Medulla oblongata (tissue), 1 donor: ENCODE measurements at regions not wholly inside any gene's neighbourhood (a gene's known extent, or its start where the extent isn't known, plus 50 kb on each side); places are given as distances from the start of the nearest gene placed in this dataset.
"Not testable (repeated sequence)": the region's sequence is repeated elsewhere in the genome, so short reads cannot be mapped to it uniquely, and the experiment has no call there.

Experiments used
- DNase-seq: peaks from one replicate; pipeline ENCODE4 v3.0.0-alpha.2; 2015; ENCODE audit errors: extremely low spot score

GRCh38 chr10:22158426-22158825, 59.4 kb downstream of the EBLN1 start:
- no peak for DNase-seq

GRCh38 chr10:22156750-22157149, 61.1 kb downstream of the EBLN1 start:
- no peak for DNase-seq

GRCh38 chr10:22152403-22152802, 65.4 kb downstream of the EBLN1 start:
- DNase-seq: no peak

GRCh38 chr10:22150842-22151241, 67.0 kb downstream of the EBLN1 start:
- DNase-seq: no peak

- DNase-seq: no peak
Observed at GRCh38 chr10:22148961-22149360, 68.9 kb downstream of the EBLN1 start.

GRCh38 chr10:22145873-22146272, 71.9 kb downstream of the EBLN1 start:
- DNase-seq: not testable (repeated sequence)

- DNase-seq: peak; percentile 78
Observed at GRCh38 chr10:22137542-22137941, 80.3 kb downstream of the EBLN1 start.

GRCh38 chr10:22135591-22135990, 82.2 kb downstream of the EBLN1 start:
- DNase-seq: no peak

GRCh38 chr10:22133749-22134624, 83.8 kb downstream of the EBLN1 start:
- no peak for DNase-seq

GRCh38 chr10:22130824-22131223, 87.0 kb downstream of the EBLN1 start:
- DNase-seq: not testable (repeated sequence)

- not testable (repeated sequence) for DNase-seq
Observed at GRCh38 chr10:22129612-22130011, 88.2 kb downstream of the EBLN1 start.

- DNase-seq: not testable (repeated sequence)
Observed at GRCh38 chr10:22121181-22121580, 96.6 kb downstream of the EBLN1 start.

- DNase-seq: not testable (repeated sequence)
Observed at GRCh38 chr10:22120072-22120471, 97.7 kb downstream of the EBLN1 start.

GRCh38 chr10:22119575-22119974, 98.2 kb downstream of the EBLN1 start:
- not testable (repeated sequence) for DNase-seq

GRCh38 chr10:22111705-22112104, 106.1 kb downstream of the EBLN1 start:
- no peak for DNase-seq

- no peak for DNase-seq
Observed at GRCh38 chr10:22111260-22111659, 106.6 kb downstream of the EBLN1 start.

GRCh38 chr10:22110761-22111160, 107.1 kb downstream of the EBLN1 start:
- no peak for DNase-seq

GRCh38 chr10:22105270-22105669, 101.7 kb upstream of the DNAJC1 start:
- DNase-seq: no peak

- no peak for DNase-seq
Observed at GRCh38 chr10:22103701-22104470, 100.4 kb upstream of the DNAJC1 start.

GRCh38 chr10:22097696-22098095, 94.2 kb upstream of the DNAJC1 start:
- no peak for DNase-seq

GRCh38 chr10:22091260-22091659, 87.7 kb upstream of the DNAJC1 start:
- DNase-seq: not testable (repeated sequence)

GRCh38 chr10:22087402-22087738, 83.8 kb upstream of the DNAJC1 start:
- no peak for DNase-seq
